GM18868 (cell line): ENCODE measurements at regions not wholly inside any gene's neighbourhood (a gene's known extent, or its start where the extent isn't known, plus 50 kb on each side); places are given as distances from the start of the nearest gene placed in this dataset.

Experiments used
- ATAC-seq: cut with Tn5 transposase; IDR thresholded peaks from one replicate; pipeline ENCODE4 v1.9.1; 2021; ENCODE audit warnings: mild to moderate bottlenecking, moderate library complexity; ENCODE audit not compliant: unreplicated experiment

DNA sequence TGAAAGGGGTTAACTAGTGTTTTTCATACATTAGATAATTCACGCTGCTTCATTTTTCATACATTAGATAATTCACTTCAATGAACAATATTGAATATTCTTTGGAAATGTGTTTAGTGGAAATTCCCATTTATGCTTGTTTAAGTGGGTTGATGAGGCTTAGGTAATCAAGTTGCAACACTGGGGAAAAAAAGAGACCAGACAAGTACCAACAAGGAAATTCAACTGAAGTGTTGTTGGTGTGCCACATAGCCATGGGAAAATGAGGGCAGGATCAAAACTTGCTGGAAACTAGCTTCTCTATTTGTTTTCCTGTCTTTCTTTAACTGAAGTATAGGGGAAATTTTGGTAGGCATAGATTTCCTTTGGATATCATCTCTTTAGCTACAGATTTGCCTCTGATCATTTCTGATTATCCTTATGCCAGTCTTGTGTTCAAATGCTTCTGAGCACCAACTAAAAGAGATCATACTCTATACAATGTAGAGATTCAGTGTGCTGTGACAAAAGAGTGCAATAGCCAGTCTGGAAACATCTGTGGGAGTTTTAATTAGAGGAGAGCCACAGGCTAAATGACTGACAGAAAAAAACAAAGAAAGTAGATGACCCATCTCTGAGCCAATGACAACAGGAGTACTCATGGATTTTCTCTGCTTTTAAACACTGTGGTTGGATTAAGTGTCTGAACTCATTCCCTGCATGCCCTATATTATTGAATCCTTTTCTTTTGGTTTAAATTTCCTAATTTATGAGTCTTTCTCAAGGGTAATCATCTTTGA lies 67.6 kb upstream of the CTSC start:
- no peak for ATAC-seq

DNA sequence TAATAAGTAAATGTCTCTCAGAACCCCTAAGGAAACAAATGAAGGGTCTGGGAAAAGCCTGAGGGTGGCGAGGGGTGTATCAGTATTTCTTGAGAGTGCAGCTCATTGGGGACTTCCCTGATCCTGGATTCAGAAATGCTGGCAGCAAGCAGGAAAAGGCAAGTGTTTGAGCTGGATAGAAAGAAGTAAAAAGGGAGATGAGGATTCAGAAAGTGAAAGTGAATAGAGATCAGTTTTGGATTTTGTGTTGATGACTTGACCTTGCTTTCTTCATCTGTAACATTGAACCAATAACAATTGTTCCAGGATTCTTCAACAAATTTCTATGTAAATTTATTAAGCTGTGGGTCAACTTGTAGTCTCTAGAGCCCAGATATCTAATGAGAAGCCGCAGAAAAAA lies 66.9 kb upstream of the CTSC start:
- ATAC-seq = no peak

DNA sequence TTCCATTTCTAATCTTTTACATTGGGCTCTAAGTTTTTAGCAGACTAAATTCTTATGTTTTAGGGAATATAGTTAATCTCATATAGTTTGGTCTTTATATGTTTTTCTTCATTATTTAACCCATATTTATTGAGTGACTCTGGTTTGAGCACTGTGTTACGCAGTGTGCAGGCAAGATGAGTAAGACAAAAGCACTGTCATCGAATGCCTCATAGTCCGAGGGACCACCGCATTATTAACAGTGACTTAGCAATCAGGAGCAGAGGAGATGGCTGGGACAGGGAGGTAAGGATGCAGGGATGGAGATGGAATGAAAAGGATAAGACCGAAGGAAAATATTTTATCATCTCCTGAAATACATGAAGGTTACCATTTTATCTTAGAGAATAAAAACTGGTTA lies 65.2 kb upstream of the CTSC start:
- ATAC-seq = no peak

DNA sequence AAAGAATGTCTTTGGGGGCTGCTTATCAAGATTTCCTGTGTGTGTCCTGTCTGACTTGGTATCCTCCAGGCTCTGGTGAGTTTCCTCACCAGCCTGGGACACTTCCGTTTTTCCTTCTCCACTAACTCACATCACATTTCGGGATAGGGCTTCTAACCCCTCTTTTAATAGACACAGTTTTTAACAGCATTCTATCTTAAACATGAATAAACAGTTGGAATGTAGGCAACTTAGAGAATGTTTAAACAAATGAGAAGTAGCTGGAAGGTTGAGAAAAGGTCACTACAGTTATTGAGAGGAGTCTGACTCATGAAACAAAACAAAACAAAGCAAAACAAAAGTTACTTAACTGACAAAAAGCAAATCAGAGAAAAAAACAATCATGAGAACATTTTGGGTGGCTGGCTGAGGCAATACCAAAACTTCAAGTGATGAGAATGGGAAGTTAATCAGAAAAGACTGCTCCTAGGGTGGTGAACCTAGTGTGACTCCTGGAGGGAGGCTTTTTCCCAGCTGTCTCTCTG lies 64.7 kb upstream of the CTSC start:
- no peak for ATAC-seq

DNA sequence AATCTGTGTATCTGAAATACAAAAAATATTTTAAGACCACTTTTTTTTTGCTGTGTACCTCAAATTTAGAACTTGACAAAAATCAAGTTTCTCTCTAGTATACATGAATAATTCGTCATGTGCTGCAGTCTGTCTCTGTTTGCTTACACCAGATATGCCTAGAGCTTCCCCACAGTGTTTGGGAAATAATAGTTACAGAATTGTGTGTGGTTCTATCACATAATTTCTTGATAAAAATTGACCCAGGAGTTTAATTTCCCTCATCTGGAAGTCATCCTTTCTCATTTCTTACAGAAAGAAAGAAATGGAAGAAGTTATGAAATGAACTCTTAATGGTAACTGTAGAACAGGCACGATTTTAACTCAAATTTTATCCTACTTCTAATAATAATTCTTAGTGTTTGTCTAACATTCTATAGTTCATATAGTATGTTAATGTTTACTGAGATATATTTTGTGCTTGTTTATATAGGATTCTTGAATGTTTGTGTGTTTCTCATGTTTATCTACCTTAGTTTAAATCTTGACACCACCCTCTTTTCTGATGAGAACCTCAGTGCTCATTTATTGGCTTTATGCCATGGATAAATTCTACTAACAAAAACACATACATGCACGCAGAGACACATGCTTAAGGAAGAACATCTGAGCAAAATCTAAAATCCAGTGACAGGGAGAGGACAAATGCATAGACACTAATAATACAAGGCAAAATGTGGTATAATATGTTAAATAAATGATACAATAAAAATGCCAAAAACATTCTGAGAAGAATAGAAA lies 61.4 kb upstream of the CTSC start:
- ATAC-seq = no peak

DNA sequence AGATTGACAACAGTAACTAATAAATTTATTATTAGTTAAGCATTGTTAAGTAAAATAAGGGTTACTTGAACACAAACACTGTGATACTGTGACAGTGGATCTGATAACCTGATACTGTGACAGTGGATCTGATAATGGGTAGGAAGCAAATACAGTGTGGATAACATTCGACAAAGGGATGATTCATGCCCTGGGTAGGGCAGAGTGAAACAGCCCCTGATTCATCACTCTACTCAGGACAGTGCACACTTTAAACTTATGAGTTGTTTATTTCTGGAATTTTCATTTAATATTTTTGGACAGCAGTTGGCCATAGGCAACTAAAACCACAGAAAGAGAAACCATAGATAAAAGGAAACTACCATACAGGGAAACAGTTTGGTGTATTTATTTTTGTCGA lies 60.8 kb upstream of the CTSC start:
- peak; percentile 73 for ATAC-seq

DNA sequence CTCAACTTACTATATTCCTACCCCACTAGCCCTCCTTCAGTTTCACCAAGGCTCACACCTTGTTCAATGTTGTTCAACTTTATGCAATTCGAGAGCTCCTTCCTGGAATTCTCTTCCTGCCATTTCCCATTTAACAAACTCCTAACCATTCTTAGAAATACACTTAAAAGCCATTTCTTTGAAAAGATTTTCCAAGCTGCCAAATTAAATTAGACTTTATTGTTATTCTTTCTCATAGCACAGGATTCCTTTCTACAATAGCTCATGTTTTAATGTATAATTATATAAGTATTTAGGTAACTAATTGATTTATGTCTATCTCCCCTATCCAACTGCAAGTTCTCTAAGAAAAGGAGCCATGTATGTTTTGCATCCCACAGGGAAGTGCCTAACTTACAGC lies 52.7 kb upstream of the CTSC start:
- ATAC-seq = no peak

DNA sequence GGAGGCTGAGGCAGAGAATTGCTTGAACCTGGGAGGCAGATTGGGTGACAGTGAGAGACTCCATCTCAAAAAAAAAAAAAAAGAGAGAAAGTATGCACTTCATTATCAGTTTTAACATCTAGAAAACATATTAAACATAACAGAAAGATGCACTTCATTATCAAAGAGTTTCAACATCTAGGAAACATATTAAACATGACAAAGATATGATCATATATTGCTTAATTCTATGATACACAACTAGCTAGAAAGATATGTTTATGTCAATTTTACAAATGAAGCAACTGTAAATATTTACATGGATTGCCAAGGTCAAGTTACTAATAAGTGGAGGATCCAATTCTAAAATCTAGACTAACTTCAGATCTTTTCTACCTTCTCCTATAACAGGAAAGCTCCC lies 50.4 kb upstream of the CTSC start:
- ATAC-seq = no peak
